Naive B cell (primary cell): ENCODE measurements at regions not wholly inside any gene's neighbourhood (a gene's known extent, or its start where the extent isn't known, plus 50 kb on each side); places are given as distances from the start of the nearest gene placed in this dataset.
"Not testable (repeated sequence)": the region's sequence is repeated elsewhere in the genome, so short reads cannot be mapped to it uniquely, and the experiment has no call there.

Experiments
- ATAC-seq, 2 donors: fragments of 150-1000 bp; cut with Tn5 transposase; 2 replicates each; pipeline ENCODE4 v1.10.0; 2021; ENCODE audit warnings: low read depth in 2 of 2, mild to moderate bottlenecking in 2 of 2, moderate library complexity in 2 of 2
- DNase-seq: peaks from one replicate; pipeline ENCODE4 v3.0.0; 2022
- H3K27ac Mint-ChIP-seq, 6 donors: one replicate each; pipeline ENCODE4 v1.8.0; 2020 to 2022; ENCODE audit warnings: mild to moderate bottlenecking in 6 of 6, mixed read lengths in 6 of 6, moderate library complexity in 5 of 6, inconsistent platforms in 2 of 6
- H3K27me3 Mint-ChIP-seq, 3 donors: one replicate each; pipeline ENCODE4 v1.8.0; 2021 to 2022; ENCODE audit warnings: mixed read lengths in 3 of 3, mild to moderate bottlenecking in 1 of 3
- H3K36me3 Mint-ChIP-seq, 2 donors: one replicate each; pipeline ENCODE4 v1.8.0; 2020 to 2022; ENCODE audit warnings: mixed read lengths in 2 of 2, inconsistent platforms in 1 of 2, mild to moderate bottlenecking in 1 of 2
- H3K4me1 Mint-ChIP-seq, 3 donors: one replicate each; pipeline ENCODE4 v1.8.0; 2020 to 2022; ENCODE audit warnings: mixed read lengths in 3 of 3, inconsistent platforms in 1 of 3, mild to moderate bottlenecking in 1 of 3, moderate library complexity in 1 of 3
- H3K4me3 Mint-ChIP-seq, 8 donors: one replicate each; pipeline ENCODE4 v1.8.0; 2020 to 2022; ENCODE audit warnings: mild to moderate bottlenecking in 8 of 8, mixed read lengths in 8 of 8, moderate library complexity in 8 of 8, inconsistent platforms in 2 of 8
- H3K9me3 Mint-ChIP-seq, 7 donors: one replicate each; pipeline ENCODE4 v1.8.0; 2020 to 2022; ENCODE audit warnings: mixed read lengths in 7 of 7, mild to moderate bottlenecking in 5 of 7, inconsistent platforms in 2 of 7, moderate library complexity in 1 of 7

DNA sequence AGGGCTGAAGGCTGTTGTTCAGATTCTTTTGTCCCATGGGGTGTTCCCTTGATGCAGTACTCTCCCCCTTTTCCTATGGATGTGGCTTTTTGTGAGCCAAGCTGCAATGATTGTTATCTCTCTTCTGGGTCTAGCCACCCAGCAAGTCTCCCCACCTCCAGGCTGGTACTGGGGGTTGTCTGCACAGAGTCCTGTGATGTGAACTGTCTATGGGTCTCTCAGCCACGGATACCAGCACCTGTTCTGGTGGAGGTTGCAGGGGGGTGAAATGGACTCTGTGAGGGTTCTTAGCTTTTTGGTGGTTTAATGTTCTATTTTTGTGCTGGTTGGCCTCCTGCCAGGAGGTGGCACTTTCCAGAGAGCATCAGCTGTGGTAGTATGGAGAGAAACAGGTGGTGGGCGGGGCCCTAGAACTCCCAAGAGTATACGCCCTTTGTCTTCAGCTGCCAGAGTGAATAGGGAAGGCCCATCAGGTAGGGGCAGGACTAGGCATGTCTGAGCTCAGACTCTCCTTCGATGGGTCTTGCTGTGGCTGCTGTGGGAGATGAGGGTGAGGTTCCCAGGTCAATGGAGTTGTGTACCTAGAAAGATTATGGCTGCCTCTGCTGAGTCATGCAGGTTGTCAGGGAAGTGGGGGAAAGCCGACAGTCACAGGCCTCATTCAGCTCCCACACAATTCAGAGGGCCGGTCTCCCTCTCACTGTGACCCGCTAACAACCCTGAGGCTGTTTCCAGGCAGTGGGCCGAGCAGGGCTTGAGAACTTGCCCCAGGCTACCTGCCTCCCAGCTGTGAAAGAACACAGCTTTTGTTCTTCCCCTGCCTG, 87.4 kb downstream of the DLEU7 start:
- H3K27me3 Mint-ChIP-seq, H3K36me3 Mint-ChIP-seq: not testable (repeated sequence)
- Mint-ChIP-seq H3K9me3 (peaks cover 0 to 22% (median 12%) of the 10 kb centered on the region in 7 donors), H3K27ac (peak overlapping the region; percentile 81 to 96 (median 94)), H3K4me3 (peak overlapping the region; percentile 3 to 87 (median 73)), H3K4me1 (peaks cover 36 to 64% (median 57%) of the 10 kb centered on the region in 3 donors)
- ATAC-seq (peak; percentile 72 to 96), DNase-seq (peak; percentile 68)

GRCh38 chr13:50757008-50757407, 86.5 kb downstream of the DLEU7 start:
- Mint-ChIP-seq H3K4me1 (peaks cover 31 to 57% (median 48%) of the 10 kb centered on the region in 3 donors), H3K27ac (peak overlapping the region in 3 of 6 donors; percentile 29 to 81 (median 62)), H3K36me3 (peaks cover 0 to 6% of the 10 kb centered on the region in 2 donors), H3K27me3 (no peaks in the 10 kb centered on the region), H3K4me3 (peak overlapping the region in 5 of 8 donors; percentile 1 to 78 (median 61)), H3K9me3 (peaks cover 0 to 22% (median 12%) of the 10 kb centered on the region in 7 donors)
- ATAC-seq = no peak
- DNase-seq = no peak

DNA sequence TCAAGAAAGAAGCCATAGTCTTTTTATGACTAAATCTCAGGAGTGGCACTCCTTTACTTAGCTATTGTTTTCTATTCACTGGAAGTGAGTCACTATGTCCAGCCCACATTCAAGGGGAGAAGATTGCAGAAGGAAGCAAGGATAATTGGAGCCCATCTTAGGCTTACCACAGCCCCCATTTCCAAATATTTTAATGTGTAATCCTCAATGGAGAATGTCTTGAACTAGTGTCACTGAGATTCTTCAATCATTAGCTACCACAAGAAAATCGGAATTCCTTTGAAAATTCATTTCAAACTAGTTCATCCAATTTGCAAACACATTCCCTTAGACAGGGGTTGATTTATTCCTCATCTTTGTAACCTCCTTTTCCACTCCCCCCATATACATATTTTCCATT, 84.7 kb downstream of the DLEU7 start:
- peaks cover 44 to 64% (median 53%) of the 10 kb centered on the region in 3 donors for H3K4me1 Mint-ChIP-seq
- no peaks in the 10 kb centered on the region for H3K27me3 Mint-ChIP-seq
- DNase-seq (no peak), ATAC-seq (no peak)
- H3K4me3 Mint-ChIP-seq = no peak overlapping the region
- peak overlapping the region in 1 of 6 donors; percentile 76 for H3K27ac Mint-ChIP-seq
- peaks cover 0 to 6% of the 10 kb centered on the region in 2 donors for H3K36me3 Mint-ChIP-seq
- H3K9me3 Mint-ChIP-seq = peaks cover 0 to 16% (median 12%) of the 10 kb centered on the region in 7 donors

GRCh38 chr13:50760751-50761150, 82.7 kb downstream of the DLEU7 start:
- Mint-ChIP-seq H3K9me3 (peaks cover 0 to 3% (median 0%) of the 10 kb centered on the region in 7 donors), H3K36me3 (peaks cover 0 to 6% of the 10 kb centered on the region in 2 donors), H3K4me1 (peaks cover 43 to 64% (median 50%) of the 10 kb centered on the region in 3 donors), H3K4me3 (peak overlapping the region in 1 of 8 donors; percentile 16), H3K27ac (peak overlapping the region in 1 of 6 donors; percentile 79), H3K27me3 (no peaks in the 10 kb centered on the region)
- ATAC-seq (no peak), DNase-seq (no peak)

DNA sequence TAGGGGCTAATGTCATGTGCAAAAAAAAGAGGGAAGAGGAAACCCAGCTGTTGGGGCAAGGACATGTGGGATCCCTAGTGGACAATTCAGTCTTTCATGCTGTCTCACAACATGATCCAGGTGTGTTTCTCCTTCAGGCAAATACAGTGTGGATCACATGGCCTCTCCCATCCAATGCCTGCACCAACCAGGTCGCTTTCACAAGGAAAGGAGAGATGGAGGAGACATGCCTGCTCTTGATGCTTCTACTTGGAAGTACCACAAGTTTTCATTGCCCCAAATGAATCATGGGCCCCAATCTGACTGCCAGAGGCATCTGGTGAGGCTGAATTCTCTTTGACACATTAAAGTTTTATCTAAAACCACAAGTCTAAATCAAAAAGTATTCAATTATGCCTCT, 82.1 kb downstream of the DLEU7 start:
- peak overlapping the region in 1 of 6 donors; percentile 13 for H3K27ac Mint-ChIP-seq
- ATAC-seq (no peak), DNase-seq (no peak)
- H3K27me3 Mint-ChIP-seq = no peaks in the 10 kb centered on the region
- peaks cover 0 to 2% (median 0%) of the 10 kb centered on the region in 7 donors for H3K9me3 Mint-ChIP-seq
- H3K4me3 Mint-ChIP-seq = peak overlapping the region in 2 of 8 donors; percentile 39 to 53
- H3K36me3 Mint-ChIP-seq = peaks cover 0 to 6% of the 10 kb centered on the region in 2 donors
- peaks cover 41 to 64% (median 47%) of the 10 kb centered on the region in 3 donors for H3K4me1 Mint-ChIP-seq

DNA sequence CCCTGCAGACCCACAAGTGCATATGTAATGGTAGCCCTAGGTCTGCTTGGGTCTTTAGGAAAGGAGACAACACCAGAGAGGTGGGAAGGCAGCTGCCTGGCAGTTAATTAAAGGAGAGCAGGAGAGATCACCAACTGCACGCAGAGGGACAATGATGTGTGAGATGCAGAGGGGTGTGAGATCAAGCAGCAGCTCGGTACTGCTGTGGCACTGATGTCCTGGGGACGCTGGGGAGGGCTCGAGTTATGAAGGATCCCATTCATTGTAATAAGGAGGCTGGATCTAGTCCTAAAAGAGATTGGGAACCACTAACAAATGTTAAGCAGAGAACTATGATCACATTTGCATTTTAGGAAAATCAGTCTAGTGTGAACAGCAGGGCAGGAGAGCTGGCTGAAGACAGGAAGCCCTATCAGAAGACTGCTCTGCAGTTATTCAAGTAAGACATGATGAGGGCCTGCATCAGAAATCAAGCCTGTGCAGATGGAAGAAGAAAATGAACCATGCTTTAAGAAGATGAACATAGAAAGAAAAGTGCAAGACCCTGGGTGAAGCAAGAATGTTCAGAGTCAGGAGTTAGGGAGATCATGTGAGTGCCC, 80.4 kb downstream of the DLEU7 start:
- Mint-ChIP-seq H3K9me3 (peaks cover 0 to 2% (median 0%) of the 10 kb centered on the region in 7 donors), H3K27ac (peak overlapping the region; percentile 44 to 87 (median 82)), H3K36me3 (peaks cover 0 to 6% of the 10 kb centered on the region in 2 donors), H3K27me3 (no peaks in the 10 kb centered on the region), H3K4me1 (peaks cover 37 to 51% (median 39%) of the 10 kb centered on the region in 3 donors), H3K4me3 (peak overlapping the region in 6 of 8 donors; percentile 4 to 84 (median 52))
- peak; percentile 90 to 92 for ATAC-seq
- DNase-seq = peak; percentile 28

DNA sequence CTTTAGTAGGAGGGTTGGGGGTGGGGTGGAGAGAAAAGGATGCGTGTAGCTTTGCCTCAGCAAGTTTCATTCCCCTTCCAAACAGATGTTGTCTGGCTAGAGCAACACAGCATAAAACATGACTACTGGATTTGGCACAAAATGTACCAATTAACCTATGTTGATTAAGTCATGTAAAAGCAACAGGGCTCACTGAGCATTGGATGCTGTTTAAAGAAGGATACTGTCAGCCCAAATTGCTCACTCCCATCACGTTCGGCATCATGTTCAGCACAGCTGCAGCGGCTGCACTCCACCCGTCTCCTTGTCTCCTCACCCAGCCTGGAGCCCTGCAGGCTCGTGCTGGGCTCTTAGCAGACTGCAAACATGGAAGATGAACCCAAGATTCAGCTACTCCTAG, 77.5 kb downstream of the DLEU7 start:
- peaks cover 34 to 48% (median 42%) of the 10 kb centered on the region in 3 donors for H3K4me1 Mint-ChIP-seq
- DNase-seq (no peak), ATAC-seq (no peak)
- peak overlapping the region in 1 of 8 donors; percentile 72 for H3K4me3 Mint-ChIP-seq
- peaks cover 0 to 11% of the 10 kb centered on the region in 2 donors for H3K36me3 Mint-ChIP-seq
- H3K27me3 Mint-ChIP-seq = no peaks in the 10 kb centered on the region
- H3K9me3 Mint-ChIP-seq = peaks cover 0 to 13% (median 0%) of the 10 kb centered on the region in 7 donors
- peak overlapping the region in 2 of 6 donors; percentile 37 to 49 for H3K27ac Mint-ChIP-seq

GRCh38 chr13:50766695-50767094, 76.8 kb downstream of the DLEU7 start:
- H3K4me1 Mint-ChIP-seq = peaks cover 32 to 49% (median 45%) of the 10 kb centered on the region in 3 donors
- no peaks in the 10 kb centered on the region for H3K27me3 Mint-ChIP-seq
- peaks cover 0 to 13% (median 0%) of the 10 kb centered on the region in 7 donors for H3K9me3 Mint-ChIP-seq
- peak overlapping the region in 3 of 8 donors; percentile 21 to 66 (median 26) for H3K4me3 Mint-ChIP-seq
- peak overlapping the region in 3 of 6 donors; percentile 3 to 37 (median 22) for H3K27ac Mint-ChIP-seq
- H3K36me3 Mint-ChIP-seq = peaks cover 0 to 11% of the 10 kb centered on the region in 2 donors
- DNase-seq (no peak), ATAC-seq (no peak)

DNA sequence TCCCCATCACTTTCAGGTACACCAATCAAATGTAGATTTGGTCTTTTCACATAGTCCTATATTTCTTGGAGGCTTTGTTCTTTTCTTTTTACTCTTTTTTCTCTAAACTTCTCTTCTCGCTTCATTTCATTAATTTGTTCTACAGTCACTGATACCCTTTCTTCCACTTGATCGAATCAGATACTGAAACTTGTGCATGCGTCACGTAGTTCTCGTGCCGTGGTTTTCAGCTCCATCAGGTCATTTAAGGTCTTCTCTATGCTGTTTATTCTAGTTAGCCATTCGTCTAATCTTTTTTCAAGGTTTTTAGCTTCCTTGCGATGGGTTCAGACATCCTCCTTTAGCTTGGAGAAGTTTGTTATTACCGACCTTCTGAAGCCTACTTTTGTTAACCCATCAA, 70.6 kb downstream of the DLEU7 start:
- peak overlapping the region; percentile 13 to 79 (median 32) for H3K27ac Mint-ChIP-seq
- DNase-seq = peak; percentile 52
- not testable (repeated sequence) for H3K27me3 Mint-ChIP-seq, ATAC-seq
- peak overlapping the region; percentile 0 to 47 (median 4) for H3K4me3 Mint-ChIP-seq
- H3K4me1 Mint-ChIP-seq = peaks cover 9 to 28% (median 19%) of the 10 kb centered on the region in 3 donors
- peaks cover 8 to 18% of the 10 kb centered on the region in 2 donors for H3K36me3 Mint-ChIP-seq
- peaks cover 0 to 25% (median 12%) of the 10 kb centered on the region in 7 donors for H3K9me3 Mint-ChIP-seq
